ENCODE measurements at regions not wholly inside any gene's neighbourhood (a gene's known extent, or its start where the extent isn't known, plus 50 kb on each side); places are given as distances from the start of the nearest gene placed in this dataset.

DNA sequence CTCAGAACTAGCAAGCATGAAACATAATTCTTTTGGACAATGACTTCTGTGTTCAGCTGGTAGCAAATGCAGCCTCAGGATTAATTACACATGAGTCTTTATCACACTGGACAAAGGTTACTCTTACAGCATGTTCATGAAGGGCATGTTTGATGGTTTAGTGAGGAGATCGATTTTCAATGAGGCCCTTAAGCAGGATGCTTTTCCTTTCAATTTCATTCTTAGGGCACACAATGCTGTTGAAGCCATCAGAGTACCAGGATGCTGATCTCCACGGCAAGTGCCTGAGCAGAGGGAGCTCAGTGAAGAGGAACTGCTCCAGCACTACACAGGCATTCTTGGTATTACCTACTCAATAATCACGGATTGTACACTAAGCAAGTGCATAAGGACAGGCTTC is 542.0 kb downstream of the SNAPC1 start:
- TF ChIP-seq, protein P1, sequence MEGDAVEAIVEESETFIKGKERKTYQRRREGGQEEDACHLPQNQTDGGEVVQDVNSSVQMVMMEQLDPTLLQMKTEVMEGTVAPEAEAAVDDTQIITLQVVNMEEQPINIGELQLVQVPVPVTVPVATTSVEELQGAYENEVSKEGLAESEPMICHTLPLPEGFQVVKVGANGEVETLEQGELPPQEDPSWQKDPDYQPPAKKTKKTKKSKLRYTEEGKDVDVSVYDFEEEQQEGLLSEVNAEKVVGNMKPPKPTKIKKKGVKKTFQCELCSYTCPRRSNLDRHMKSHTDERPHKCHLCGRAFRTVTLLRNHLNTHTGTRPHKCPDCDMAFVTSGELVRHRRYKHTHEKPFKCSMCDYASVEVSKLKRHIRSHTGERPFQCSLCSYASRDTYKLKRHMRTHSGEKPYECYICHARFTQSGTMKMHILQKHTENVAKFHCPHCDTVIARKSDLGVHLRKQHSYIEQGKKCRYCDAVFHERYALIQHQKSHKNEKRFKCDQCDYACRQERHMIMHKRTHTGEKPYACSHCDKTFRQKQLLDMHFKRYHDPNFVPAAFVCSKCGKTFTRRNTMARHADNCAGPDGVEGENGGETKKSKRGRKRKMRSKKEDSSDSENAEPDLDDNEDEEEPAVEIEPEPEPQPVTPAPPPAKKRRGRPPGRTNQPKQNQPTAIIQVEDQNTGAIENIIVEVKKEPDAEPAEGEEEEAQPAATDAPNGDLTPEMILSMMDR (IDR thresholded peaks at IDR 0.05) = no peak
- TF ChIP-seq EZH2 (IDR thresholded peaks at IDR 0.05; ENCODE audit: borderline replicate concordance, insufficient read depth, low read depth, low read length, poor library complexity, severe bottlenecking) = no peak
